NCI-H1048 (cell line): ENCODE measurements at regions not wholly inside any gene's neighbourhood (a gene's known extent, or its start where the extent isn't known, plus 50 kb on each side); places are given as distances from the start of the nearest gene placed in this dataset.

Experiments
- DNase-seq: peaks from one replicate; lab custom pipeline; 2025; lab: John Stamatoyannopoulos, UW

- no peak for DNase-seq
Observed at GRCh38 chr12:17540921-17541320, 549.1 kb downstream of the RERGL start.

- DNase-seq, result no peak
Observed at GRCh38 chr12:17528394-17528793, 561.6 kb downstream of the RERGL start.

- no peak for DNase-seq
Observed at GRCh38 chr12:17527021-17527420, 563.0 kb downstream of the RERGL start.

GRCh38 chr12:17511369-17511768, 578.6 kb downstream of the RERGL start:
- no peak for DNase-seq

- no peak for DNase-seq
Observed at GRCh38 chr12:17507336-17507735, 582.7 kb downstream of the RERGL start.

GRCh38 chr12:17503742-17504141, 586.3 kb downstream of the RERGL start:
- DNase-seq, result no peak

GRCh38 chr12:17489452-17489851, 600.5 kb downstream of the RERGL start:
- DNase-seq, result no peak

GRCh38 chr12:17478908-17479673, 610.9 kb downstream of the RERGL start:
- DNase-seq, result no peak

- DNase-seq, result no peak
Observed at GRCh38 chr12:17470460-17470859, 619.5 kb downstream of the RERGL start.

- DNase-seq, result no peak
Observed at GRCh38 chr12:17459214-17459613, 630.8 kb downstream of the RERGL start.

- no peak for DNase-seq
Observed at GRCh38 chr12:17456486-17456885, 633.5 kb downstream of the RERGL start.

- no peak for DNase-seq
Observed at GRCh38 chr12:17438141-17438540, 651.9 kb downstream of the RERGL start.

GRCh38 chr12:17416748-17417147, 673.2 kb downstream of the RERGL start:
- no peak for DNase-seq

GRCh38 chr12:17414596-17414995, 675.4 kb downstream of the RERGL start:
- DNase-seq, result no peak

- DNase-seq, result no peak
Observed at GRCh38 chr12:17411662-17412061, 678.3 kb downstream of the RERGL start.

- no peak for DNase-seq
Observed at GRCh38 chr12:17388679-17389078, 701.3 kb downstream of the RERGL start.

- no peak for DNase-seq
Observed at GRCh38 chr12:17383321-17383720, 706.7 kb downstream of the RERGL start.

- DNase-seq, result no peak
Observed at GRCh38 chr12:17381211-17381610, 708.8 kb downstream of the RERGL start.

GRCh38 chr12:17372508-17372907, 717.5 kb downstream of the RERGL start:
- DNase-seq, result no peak

- DNase-seq, result no peak
Observed at GRCh38 chr12:17371491-17372215, 718.3 kb downstream of the RERGL start.

GRCh38 chr12:17370621-17371020, 719.4 kb downstream of the RERGL start:
- DNase-seq, result no peak

- DNase-seq, result no peak
Observed at GRCh38 chr12:17369556-17369955, 720.4 kb downstream of the RERGL start.

GRCh38 chr12:17361224-17361623, 728.8 kb downstream of the RERGL start:
- DNase-seq, result no peak

- no peak for DNase-seq
Observed at GRCh38 chr12:17358835-17359234, 731.2 kb downstream of the RERGL start.
